ENCODE measurements at regions not wholly inside any gene's neighbourhood (a gene's known extent, or its start where the extent isn't known, plus 50 kb on each side); places are given as distances from the start of the nearest gene placed in this dataset. TPM values are rescaled to one million over a fixed set of nuclear protein-coding genes. Genes with fewer than 3 reads are reported as not detected.

DNA sequence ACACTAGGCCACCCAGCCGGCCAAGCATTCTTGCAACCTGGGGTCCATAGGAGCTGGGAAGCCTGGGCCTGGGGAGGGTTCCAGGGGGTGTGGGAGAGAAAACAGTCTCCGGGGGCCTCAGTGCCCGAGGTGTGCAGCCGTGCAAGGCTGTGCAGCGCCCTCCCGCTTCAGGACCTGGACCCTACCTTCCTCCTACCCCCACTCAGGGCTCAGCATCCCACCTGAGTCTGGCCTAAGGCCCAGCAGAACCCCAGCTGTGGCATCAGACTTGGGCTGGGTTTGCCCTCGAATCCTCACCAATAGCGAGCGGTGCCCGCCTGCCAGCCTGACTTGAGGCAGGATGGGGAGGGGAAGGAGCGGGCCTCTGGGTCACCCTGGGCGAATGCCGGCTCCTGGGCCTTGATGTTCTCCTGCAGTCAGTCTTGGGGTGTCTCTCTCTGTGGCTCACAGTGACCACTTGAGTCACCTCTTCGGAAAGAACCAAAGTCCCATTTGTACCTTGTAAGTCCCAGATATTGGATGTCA lies 53.6 kb upstream of the PPARA start:
- Histone ChIP-seq H3K27me3 (ENCODE audit: control insufficient read depth, insufficient read depth, low read length) (no peaks in the 10 kb centered on the region), H3K9me3 (ENCODE audit: control insufficient read depth, insufficient read depth, low read length) (no peaks in the 10 kb centered on the region), H3K36me3 (ENCODE audit: control insufficient read depth, insufficient read depth, low read length) (peaks cover 94% of the 10 kb centered on the region), H3K4me3 (ENCODE audit: low read depth, low read length) (no peak overlapping the region), H3K27ac (ENCODE audit: low read depth, low read length) (no peak overlapping the region), H3K4me1 (ENCODE audit: control insufficient read depth, insufficient read depth, low read length) (peaks cover 90% of the 10 kb centered on the region)
- no peak for DNase-seq (ENCODE audit: low read depth in 4 of 6, low spot score in 6 of 6)
- 83% methylated on average over 11 of the region's 14 CpGs for WGBS (ENCODE audit: insufficient coverage)

DNA sequence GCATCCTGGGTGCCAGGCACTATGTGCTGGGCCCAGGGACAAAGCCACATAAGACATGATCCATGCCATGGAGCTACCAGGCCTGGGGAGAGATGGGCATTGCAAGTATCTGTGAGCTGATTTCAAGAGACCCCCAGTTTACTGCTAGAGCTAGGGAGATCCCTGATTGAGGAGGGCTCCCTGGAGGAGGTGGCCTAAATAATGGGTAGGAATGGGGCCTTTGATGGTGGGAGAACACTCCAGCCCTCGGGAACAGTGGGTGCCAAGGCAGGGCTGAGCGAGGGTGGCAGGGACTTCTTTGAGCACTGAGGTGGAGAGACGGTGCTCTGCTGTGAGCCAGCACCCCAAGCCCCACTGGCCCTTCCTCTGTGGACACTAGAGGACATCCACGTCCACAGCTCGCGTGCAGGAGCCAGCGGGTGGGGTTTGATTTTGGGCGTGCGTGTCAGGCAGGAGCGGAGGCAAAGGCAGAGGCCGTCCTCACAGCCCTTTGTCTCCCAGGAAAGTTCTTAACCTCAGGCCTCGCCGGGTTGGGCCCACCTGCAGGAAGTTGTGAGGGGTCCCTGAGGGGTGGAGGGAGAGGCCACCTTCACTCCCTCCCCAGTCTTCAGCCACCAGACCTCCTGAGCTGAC lies 52.9 kb upstream of the PPARA start:
- H3K9me3 ChIP-seq (ENCODE audit: control insufficient read depth, insufficient read depth, low read length) = no peaks in the 10 kb centered on the region
- no peak overlapping the region for H3K27ac ChIP-seq (ENCODE audit: low read depth, low read length)
- no peaks in the 10 kb centered on the region for H3K27me3 ChIP-seq (ENCODE audit: control insufficient read depth, insufficient read depth, low read length)
- H3K4me3 ChIP-seq (ENCODE audit: low read depth, low read length) = no peak overlapping the region
- H3K4me1 ChIP-seq (ENCODE audit: control insufficient read depth, insufficient read depth, low read length) = peaks cover 90% of the 10 kb centered on the region
- 89% methylated on average over 2 of the region's 13 CpGs for WGBS (ENCODE audit: insufficient coverage)
- peaks cover 94% of the 10 kb centered on the region for H3K36me3 ChIP-seq (ENCODE audit: control insufficient read depth, insufficient read depth, low read length)
- no peak for DNase-seq (ENCODE audit: low read depth in 4 of 6, low spot score in 6 of 6)

DNA sequence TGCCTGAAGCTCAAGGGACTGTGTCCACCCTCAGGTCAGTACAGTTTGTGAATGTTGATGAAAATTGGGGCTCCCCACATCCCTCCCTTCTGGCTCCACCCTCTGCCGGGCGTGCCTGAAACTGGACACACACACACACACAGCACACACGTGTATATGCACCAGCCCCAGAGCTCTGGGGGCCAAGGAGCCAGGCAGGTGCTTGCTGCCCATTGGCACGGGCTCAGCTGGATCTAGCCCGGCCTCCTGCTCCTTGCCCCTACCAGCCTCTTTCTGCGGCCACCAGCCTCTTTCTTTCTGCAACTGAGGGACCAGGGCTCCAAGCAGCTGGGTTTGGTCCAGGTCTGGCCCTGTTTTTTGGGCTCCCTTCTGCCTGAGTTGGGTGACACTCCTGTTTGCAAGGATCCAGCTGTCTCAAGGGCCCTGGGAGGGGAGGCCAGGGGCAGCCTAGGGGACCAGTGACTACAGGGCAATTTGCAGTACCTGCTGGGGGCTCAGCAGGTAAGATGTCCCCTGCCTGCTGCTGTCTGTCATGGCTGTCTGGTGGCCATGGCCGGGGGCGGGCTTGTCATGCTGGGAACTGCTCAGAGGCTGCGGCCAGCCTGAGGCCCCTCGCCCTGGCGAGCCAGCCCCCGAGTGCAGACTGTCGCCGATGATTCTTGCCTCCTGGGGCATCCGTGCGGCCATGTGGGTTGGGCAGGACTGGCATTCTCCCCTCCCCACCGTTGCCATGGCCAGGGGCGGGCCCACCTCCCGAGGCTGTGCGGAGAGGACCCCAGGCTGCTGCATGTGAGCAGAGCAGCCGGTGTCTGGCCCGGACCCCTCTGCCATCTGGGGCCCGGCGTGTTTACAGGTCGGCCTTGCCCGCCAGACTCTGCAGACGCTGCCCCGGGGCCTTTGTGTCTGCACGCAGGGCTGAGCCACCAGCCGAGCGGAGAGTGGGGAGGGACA lies 51.5 kb upstream of the PPARA start:
- H3K27me3 ChIP-seq (ENCODE audit: control insufficient read depth, insufficient read depth, low read length) = no peaks in the 10 kb centered on the region
- no peak overlapping the region for H3K4me3 ChIP-seq (ENCODE audit: low read depth, low read length)
- peaks cover 90% of the 10 kb centered on the region for H3K4me1 ChIP-seq (ENCODE audit: control insufficient read depth, insufficient read depth, low read length)
- no peak overlapping the region for H3K27ac ChIP-seq (ENCODE audit: low read depth, low read length)
- H3K36me3 ChIP-seq (ENCODE audit: control insufficient read depth, insufficient read depth, low read length) = peaks cover 95% of the 10 kb centered on the region
- WGBS (ENCODE audit: insufficient coverage) = 44% methylated on average over 31 of the region's 31 CpGs
- no peak for DNase-seq (ENCODE audit: low read depth in 4 of 6, low spot score in 6 of 6)
- no peaks in the 10 kb centered on the region for H3K9me3 ChIP-seq (ENCODE audit: control insufficient read depth, insufficient read depth, low read length)

DNA sequence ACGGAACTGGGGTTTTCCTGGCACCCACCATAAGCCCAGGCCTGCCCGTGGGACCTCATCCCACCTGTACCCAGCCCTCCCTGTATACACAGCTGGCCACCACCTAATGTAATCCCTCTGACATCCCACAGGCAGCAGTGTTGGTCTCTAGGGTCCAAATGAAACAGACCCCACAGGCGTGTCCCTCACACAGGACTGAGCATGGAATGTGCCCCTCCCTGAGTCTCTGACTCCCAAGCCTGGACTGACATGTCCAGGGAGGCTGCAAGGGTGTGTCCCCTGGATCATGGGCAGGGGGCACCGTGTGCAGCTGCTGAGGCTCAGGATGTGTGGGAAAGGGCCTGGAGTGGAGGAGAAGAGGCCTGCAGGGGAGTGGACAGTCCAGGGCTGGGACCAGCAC lies 50.6 kb upstream of the PPARA start:
- Histone ChIP-seq H3K9me3 (ENCODE audit: control insufficient read depth, insufficient read depth, low read length) (no peaks in the 10 kb centered on the region), H3K4me1 (ENCODE audit: control insufficient read depth, insufficient read depth, low read length) (peaks cover 90% of the 10 kb centered on the region), H3K4me3 (ENCODE audit: low read depth, low read length) (no peak overlapping the region), H3K36me3 (ENCODE audit: control insufficient read depth, insufficient read depth, low read length) (peaks cover 95% of the 10 kb centered on the region), H3K27ac (ENCODE audit: low read depth, low read length) (no peak overlapping the region), H3K27me3 (ENCODE audit: control insufficient read depth, insufficient read depth, low read length) (no peaks in the 10 kb centered on the region)
- DNase-seq (ENCODE audit: low read depth in 4 of 6, low spot score in 6 of 6) = no peak
- 65% methylated on average over 4 of the region's 4 CpGs for WGBS (ENCODE audit: insufficient coverage)

DNA sequence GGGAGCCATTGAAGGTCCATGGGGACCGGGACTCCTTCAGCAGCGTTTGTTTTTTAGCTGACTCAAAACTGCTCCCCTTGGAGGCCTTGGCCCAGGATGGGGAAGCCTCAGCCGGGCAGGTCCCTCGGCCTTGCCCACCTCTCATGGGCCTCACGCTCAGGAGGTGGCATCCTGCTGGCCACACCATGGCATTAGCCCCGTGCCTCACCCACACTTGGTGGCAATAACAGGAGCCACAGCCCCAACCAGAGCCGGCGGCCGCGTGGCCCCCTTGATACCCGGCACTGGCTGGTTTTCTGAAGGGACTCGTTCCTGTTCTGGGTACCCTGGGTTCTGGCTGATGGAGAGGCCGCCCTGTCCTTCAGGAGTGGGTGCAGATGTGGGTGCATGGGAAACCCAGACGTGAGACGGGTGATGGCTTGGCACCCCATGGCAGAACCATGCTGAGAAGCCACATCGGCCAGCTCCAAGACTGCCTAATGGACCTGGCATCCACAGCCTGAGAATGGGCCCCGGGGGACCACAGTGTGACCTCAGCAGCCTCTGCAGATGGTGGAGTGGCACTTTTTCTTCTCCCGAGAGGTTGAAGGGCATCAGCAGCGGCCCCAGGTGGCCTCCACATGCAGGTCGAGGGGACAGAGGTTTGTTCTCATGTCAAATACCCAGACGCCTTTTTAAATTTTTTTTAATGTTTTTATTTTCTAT lies 49.8 kb upstream of the PPARA start:
- Histone ChIP-seq H3K4me1 (ENCODE audit: control insufficient read depth, insufficient read depth, low read length) (peaks cover 91% of the 10 kb centered on the region), H3K9me3 (ENCODE audit: control insufficient read depth, insufficient read depth, low read length) (no peaks in the 10 kb centered on the region), H3K36me3 (ENCODE audit: control insufficient read depth, insufficient read depth, low read length) (peaks cover 99% of the 10 kb centered on the region), H3K27me3 (ENCODE audit: control insufficient read depth, insufficient read depth, low read length) (no peaks in the 10 kb centered on the region), H3K4me3 (ENCODE audit: low read depth, low read length) (no peak overlapping the region), H3K27ac (ENCODE audit: low read depth, low read length) (no peak overlapping the region)
- no peak for DNase-seq (ENCODE audit: low read depth in 4 of 6, low spot score in 6 of 6)
- WGBS (ENCODE audit: insufficient coverage) = 69% methylated on average over 13 of the region's 21 CpGs

Small RNA genes in the stretch of these regions (small RNA-seq; reads per million reads assigned to genes)
- gene MIR3619 (ENCODE audit: low replicate concordance) = not detected
